GM18861 (cell line): ENCODE measurements at regions not wholly inside any gene's neighbourhood (a gene's known extent, or its start where the extent isn't known, plus 50 kb on each side); places are given as distances from the start of the nearest gene placed in this dataset.

Experiments
- ATAC-seq: cut with Tn5 transposase; IDR thresholded peaks from one replicate; pipeline ENCODE4 v1.9.1; 2021; ENCODE audit not compliant: unreplicated experiment

GRCh38 chr1:244106837-244107493, 55.9 kb downstream of the ZBTB18 start:
- no peak for ATAC-seq

GRCh38 chr1:244111027-244111426, 59.9 kb downstream of the ZBTB18 start:
- no peak for ATAC-seq

DNA sequence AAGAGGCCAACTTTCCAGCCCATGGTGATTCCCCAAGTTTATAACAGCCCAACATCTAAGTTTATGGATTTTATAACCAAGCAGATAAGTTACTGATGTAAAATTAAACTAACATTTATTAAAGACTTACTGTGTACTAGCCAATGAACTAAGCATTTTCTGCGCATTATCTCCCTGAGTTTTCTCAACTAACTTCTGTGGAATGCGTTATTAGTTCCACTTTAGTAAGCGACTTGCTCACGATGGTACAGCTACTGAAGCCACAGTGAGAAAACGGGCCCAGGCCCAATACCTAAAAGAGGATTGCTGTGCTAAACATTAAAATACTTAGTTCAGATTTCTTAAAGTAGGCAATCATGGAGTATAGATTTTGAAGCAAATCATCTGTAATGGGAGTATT, 61.0 kb downstream of the ZBTB18 start:
- ATAC-seq: no peak

- no peak for ATAC-seq
These were observed 61.6 kb downstream of the ZBTB18 start for GRCh38 chr1:244112636-244113035.

DNA sequence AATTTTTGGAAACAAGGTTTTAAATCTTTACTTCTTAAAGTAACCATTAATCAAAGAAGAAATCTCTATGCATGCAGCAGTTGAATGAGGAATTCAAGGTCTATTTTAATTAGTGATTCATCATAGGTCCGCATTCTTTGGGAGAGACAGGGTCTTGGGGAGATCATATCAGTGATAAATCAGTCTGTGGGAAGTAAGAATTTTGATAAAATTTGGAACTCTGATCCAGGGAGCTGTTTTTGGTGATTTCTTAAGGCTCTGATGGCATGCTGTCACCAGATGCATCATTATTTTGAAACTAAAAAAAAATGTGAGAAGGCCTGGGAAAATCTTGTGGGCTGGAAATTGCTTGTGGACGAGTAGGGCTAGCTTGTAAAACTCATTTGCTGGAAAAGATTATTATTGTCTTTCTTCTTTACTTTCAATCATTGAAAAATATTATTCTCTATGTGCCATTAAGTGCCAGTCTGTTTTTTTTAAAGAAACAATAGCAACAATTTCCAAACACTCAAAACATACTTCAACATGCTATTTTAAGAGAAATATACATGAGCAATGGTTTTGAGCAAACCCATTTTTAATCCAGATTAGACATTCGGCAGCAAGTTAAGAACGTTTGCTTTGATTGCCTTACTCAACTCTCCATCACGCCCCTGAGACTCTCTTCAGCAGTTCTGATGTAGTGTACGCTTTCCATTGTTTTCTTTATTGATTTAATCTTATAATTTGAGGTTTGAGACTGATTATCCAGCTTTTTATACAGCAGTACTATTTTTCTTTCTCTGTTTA, 62.6 kb downstream of the ZBTB18 start:
- no peak for ATAC-seq

- no peak for ATAC-seq
These were observed 63.8 kb downstream of the ZBTB18 start for GRCh38 chr1:244114892-244115291.

DNA sequence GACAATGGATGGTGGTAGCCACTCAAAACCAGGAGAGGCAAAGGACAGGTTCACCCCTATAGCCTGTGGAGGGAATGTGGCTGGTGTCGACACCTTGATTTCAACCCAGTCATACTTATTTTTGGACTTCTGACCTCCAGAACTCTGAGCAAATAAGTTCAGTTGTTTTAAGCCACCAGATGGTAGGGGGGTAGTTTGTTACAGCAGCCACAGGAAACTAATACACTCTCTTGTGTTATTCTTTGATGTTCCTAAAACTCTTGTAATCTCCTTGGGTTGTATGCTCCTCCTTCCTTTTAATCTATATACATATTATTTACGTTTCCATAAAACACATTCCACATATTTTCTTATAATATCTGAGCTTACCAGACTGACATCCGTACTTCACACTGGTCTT, 65.9 kb downstream of the ZBTB18 start:
- no peak for ATAC-seq

GRCh38 chr1:244118109-244118761, 67.2 kb downstream of the ZBTB18 start:
- ATAC-seq: no peak

- ATAC-seq: no peak
These were observed 77.7 kb downstream of the ZBTB18 start for GRCh38 chr1:244128591-244129383.

DNA sequence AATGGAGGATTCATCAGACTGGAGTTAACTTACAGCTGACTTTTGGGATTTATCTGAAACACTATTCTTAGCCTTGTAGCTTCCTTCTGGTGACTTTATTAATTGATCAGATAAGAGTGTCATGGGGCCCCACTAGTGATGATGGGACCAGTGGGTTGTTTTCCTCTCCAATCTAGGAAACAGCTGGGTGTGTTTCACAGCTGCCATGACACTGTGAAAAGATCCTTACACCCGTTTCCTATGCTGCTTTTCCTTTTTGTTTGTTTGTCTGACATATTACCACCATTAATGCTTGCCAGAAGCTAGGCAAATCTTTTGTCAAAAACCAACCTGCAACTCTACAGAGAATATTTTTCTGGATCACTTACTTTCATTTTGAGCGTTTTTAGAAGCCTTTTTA, 86.2 kb downstream of the ZBTB18 start:
- ATAC-seq: no peak

DNA sequence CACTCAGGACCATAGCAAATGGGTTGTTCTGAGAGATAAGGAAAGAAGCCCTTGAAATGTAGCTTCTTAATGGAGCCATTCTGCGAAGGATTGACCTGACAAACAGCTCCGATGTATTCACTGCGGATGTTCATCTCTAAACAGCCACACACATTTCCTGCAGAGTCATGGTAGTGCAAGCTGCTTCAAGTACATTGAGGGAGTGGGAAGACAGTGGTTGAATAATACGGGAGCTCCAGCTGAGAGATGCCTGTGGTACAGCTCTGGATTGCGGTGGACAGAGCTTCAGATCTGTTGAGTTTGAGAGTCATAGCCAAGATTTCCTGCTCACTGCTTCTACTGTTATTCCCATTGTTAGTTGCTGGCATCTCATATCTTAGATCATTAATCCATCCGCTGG, 86.6 kb downstream of the ZBTB18 start:
- no peak for ATAC-seq

DNA sequence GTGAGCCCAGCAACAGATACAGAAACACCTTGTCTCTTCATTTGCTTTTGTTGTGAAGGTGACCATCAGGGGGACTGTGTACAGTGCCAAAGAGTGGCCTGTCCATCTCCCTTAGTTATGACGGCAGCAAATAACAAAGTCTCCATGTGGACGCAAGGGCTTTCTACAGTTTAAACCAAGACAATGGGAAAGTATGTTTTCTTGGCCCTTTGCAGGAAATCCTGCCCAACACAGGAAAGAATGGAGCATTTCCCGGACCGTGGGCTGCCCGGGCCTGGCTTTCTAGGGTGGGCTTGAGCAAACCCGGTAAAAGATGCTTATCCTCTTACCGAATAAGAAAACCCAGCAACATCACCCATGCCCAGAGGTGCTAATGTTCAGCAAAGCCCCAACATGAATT, 87.3 kb downstream of the ZBTB18 start:
- ATAC-seq: no peak

DNA sequence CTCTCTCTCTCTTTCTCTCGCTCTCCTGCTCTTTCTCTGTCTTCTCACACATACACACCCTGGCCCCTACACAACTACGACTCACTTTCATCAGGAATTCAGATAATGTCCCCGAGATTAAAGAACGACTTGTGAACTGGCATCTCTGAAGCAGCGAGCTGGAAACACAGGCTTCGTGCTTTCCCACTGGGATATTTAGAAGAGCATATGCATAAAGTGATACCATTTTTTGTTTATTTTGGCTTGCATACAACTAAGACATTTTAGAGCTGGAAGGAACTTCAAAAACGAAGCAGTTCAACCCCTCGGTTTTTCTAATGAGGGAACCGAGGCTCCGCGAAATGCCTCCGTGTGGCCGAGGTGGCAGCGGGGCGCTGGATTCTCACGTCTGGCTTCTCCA, 88.6 kb downstream of the ZBTB18 start:
- no peak for ATAC-seq

DNA sequence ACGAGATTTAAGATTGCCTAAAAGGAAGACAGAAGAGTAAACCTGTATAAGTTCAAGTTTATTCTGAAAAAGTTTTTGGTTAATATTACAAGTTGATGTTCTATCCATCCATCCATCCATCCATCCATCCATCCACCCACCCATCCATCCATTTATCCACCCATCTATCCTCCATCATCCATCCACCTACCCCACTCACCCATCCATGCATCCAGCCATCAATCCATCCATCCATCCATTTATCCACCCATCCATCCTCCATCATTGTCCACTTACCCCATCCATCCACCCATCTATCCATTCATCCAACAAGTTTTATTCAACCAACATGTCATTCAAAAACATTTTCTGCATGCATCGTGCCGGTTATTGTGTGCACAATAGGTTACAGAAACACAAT, 89.3 kb downstream of the ZBTB18 start:
- ATAC-seq: no peak

GRCh38 chr1:244144053-244144452, 93.0 kb downstream of the ZBTB18 start:
- no peak for ATAC-seq

DNA sequence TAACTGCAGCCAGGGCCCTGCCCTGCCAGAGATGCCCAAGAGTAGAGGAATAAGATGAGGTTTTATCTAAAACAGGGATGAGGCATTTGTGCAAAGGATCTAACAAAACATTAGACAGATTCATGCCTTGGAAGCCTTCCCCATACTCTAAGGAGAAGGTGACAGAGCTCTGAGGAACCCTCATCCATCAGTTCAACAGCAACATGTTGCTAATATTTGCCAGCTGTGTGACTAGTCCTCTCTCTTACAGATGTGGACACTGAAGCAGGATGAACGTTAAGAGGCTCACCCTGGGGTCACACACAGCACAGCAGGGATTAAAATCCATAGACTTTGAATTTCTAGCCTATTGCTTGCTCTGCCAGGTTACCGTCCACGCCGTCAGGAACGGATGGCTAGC, 99.0 kb downstream of the ZBTB18 start:
- no peak for ATAC-seq

DNA sequence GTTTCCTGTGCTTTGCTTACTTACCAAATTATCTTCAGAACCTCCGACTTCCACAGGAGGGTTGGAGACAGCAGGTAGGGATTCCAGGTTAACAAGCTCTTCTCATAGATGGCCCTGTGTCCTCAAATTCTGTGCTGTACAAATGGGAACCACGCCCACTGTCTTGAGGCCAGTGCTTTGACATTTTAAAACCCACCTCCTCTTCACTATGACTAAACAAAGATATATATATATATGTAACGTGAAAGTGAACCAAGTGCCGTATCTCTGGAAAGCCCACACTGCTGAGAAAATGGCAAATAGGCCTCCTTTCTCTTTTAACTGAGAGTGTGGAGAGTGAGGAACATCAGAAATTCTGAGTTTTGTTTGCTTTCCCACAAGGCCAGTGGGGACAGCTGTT, 99.6 kb downstream of the ZBTB18 start:
- ATAC-seq: no peak

GRCh38 chr1:244151537-244151936, 100.5 kb downstream of the ZBTB18 start:
- no peak for ATAC-seq

- no peak for ATAC-seq
These were observed 103.4 kb downstream of the ZBTB18 start for GRCh38 chr1:244154508-244154871.

- no peak for ATAC-seq
These were observed 103.9 kb downstream of the ZBTB18 start for GRCh38 chr1:244154872-244155531.

- no peak for ATAC-seq
These were observed 104.6 kb downstream of the ZBTB18 start for GRCh38 chr1:244155661-244156060.
